ENCODE measurements at regions not wholly inside any gene's neighbourhood (a gene's known extent, or its start where the extent isn't known, plus 50 kb on each side); places are given as distances from the start of the nearest gene placed in this dataset.

DNA sequence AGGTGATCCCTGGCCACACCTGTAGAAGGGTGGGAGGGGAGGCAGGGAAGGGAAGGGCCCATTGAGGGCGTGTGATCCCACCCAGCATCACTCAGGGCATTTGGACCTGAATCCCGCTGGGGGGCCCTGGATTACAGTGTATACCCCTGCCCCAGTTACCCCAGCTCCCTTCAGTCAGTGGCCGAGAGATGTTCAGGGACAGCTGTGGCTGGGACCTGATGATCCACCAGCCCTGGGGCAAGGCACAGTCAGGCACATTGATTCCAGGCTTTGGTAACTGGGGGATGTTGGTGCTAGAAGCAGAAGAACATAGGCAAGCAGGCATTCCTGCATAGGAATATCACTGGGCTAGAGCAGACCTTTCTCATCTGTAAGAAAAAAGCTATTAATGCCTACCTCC, 170.3 kb downstream of the FOXL1 start:
- Mint-ChIP-seq H3K27ac (ENCODE audit: unreplicated experiment) (no peak overlapping the region), H3K4me3 (ENCODE audit: unreplicated experiment) (no peak overlapping the region), H3K4me1 (ENCODE audit: unreplicated experiment) (peaks cover 5% of the 10 kb centered on the region), H3K9me3 (ENCODE audit: unreplicated experiment) (no peaks in the 10 kb centered on the region), H3K27me3 (ENCODE audit: unreplicated experiment) (peaks cover 3% of the 10 kb centered on the region), H3K36me3 (ENCODE audit: low read depth, unreplicated experiment) (no peaks in the 10 kb centered on the region)
- no peak for TF ChIP-seq CTCF (IDR thresholded peaks at IDR 0.05; ENCODE audit: unreplicated experiment)
- no peak for DNase-seq (ENCODE audit: low spot score)

GRCh38 chr16:86751076-86752030, 173.0 kb downstream of the FOXL1 start:
- peaks cover 1% of the 10 kb centered on the region for H3K27me3 Mint-ChIP-seq (ENCODE audit: unreplicated experiment)
- no peak for DNase-seq (ENCODE audit: low spot score)
- no peaks in the 10 kb centered on the region for H3K9me3 Mint-ChIP-seq (ENCODE audit: unreplicated experiment)
- H3K4me3 Mint-ChIP-seq (ENCODE audit: unreplicated experiment) = no peak overlapping the region
- no peaks in the 10 kb centered on the region for H3K36me3 Mint-ChIP-seq (ENCODE audit: low read depth, unreplicated experiment)
- no peak for TF ChIP-seq CTCF (IDR thresholded peaks at IDR 0.05; ENCODE audit: unreplicated experiment)
- H3K4me1 Mint-ChIP-seq (ENCODE audit: unreplicated experiment) = peaks cover 2% of the 10 kb centered on the region
- H3K27ac Mint-ChIP-seq (ENCODE audit: unreplicated experiment) = no peak overlapping the region

DNA sequence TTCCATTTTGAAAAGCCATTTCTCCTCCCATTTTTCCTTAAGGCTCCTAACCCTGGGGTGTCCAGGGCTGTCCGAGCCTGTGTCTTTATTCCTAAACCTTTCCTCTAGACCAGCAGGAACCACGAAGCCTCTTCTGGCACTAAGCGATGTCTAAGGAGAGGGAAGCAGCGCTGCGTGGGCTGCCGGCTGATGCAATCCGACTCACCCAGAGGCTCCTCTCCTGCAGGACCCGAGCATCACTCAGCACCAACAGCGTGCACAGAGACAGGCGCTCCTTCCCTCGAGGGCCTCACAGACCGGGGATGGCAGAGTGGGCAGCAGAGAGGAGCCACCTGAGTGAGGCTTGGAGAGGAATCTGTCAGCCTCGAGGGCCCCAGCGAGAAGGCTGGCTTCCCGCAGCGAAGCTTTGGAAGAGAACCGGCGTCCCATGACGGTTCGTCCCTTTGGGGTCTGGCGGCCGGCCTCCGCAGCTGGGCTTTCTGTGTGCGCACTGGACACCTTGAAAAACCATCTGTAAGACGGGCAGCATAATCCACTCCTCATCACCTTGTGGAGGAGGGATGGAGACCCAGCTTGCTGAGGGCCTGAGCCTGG, 174.3 kb downstream of the FOXL1 start:
- no peaks in the 10 kb centered on the region for H3K9me3 Mint-ChIP-seq (ENCODE audit: unreplicated experiment)
- H3K4me3 Mint-ChIP-seq (ENCODE audit: unreplicated experiment) = no peak overlapping the region
- H3K27ac Mint-ChIP-seq (ENCODE audit: unreplicated experiment) = no peak overlapping the region
- TF ChIP-seq CTCF (IDR thresholded peaks at IDR 0.05; ENCODE audit: unreplicated experiment) = no peak
- H3K36me3 Mint-ChIP-seq (ENCODE audit: low read depth, unreplicated experiment) = no peaks in the 10 kb centered on the region
- DNase-seq (ENCODE audit: low spot score) = no peak
- H3K4me1 Mint-ChIP-seq (ENCODE audit: unreplicated experiment) = peaks cover 11% of the 10 kb centered on the region
- H3K27me3 Mint-ChIP-seq (ENCODE audit: unreplicated experiment) = peaks cover 1% of the 10 kb centered on the region

- no peaks in the 10 kb centered on the region for H3K9me3 Mint-ChIP-seq (ENCODE audit: unreplicated experiment)
These were observed 175.1 kb downstream of the FOXL1 start for GRCh38 chr16:86753399-86753798.

More at GRCh38 chr16:86753399-86753798, 175.1 kb downstream of the FOXL1 start:
- no peak for TF ChIP-seq CTCF (IDR thresholded peaks at IDR 0.05; ENCODE audit: unreplicated experiment)
- DNase-seq (ENCODE audit: low spot score) = no peak
- Mint-ChIP-seq H3K36me3 (ENCODE audit: low read depth, unreplicated experiment) (no peaks in the 10 kb centered on the region), H3K4me3 (ENCODE audit: unreplicated experiment) (no peak overlapping the region), H3K27me3 (ENCODE audit: unreplicated experiment) (peaks cover 1% of the 10 kb centered on the region), H3K4me1 (ENCODE audit: unreplicated experiment) (peaks cover 11% of the 10 kb centered on the region), H3K27ac (ENCODE audit: unreplicated experiment) (no peak overlapping the region)

Data from endothelial cell (in vitro differentiated cells).